ENCODE measurements at regions not wholly inside any gene's neighbourhood (a gene's known extent, or its start where the extent isn't known, plus 50 kb on each side); places are given as distances from the start of the nearest gene placed in this dataset.

- TF ChIP-seq ZNF343 (CRISPR knock-in tag; IDR thresholded peaks at IDR 0.05): no peak
- TF ChIP-seq ZNF12 (CRISPR knock-in tag; IDR thresholded peaks at IDR 0.05): no peak
- no peak for TF ChIP-seq SRF (IDR thresholded peaks at IDR 0.05; ENCODE audit: low read depth, low read length)
- TF ChIP-seq SMC3 (IDR thresholded peaks at IDR 0.05; ENCODE audit: low read length): no peak
- TF ChIP-seq EP300 (IDR thresholded peaks at IDR 0.05; ENCODE audit: low read depth in 2 of 2, low read length in 2 of 2): no peak
- TF ChIP-seq EP300 (CRISPR knock-in tag; IDR thresholded peaks at IDR 0.05; ENCODE audit: borderline replicate concordance): no peak
- TF ChIP-seq ZNF839 (CRISPR knock-in tag; IDR thresholded peaks at IDR 0.05; ENCODE audit: borderline replicate concordance): no peak
- no peak for TF ChIP-seq CTCF (CRISPR knock-in tag; IDR thresholded peaks at IDR 0.05)
- no peak for TF ChIP-seq ZNF749 (CRISPR knock-in tag; IDR thresholded peaks at IDR 0.05; ENCODE audit: borderline replicate concordance)
- no peak for TF ChIP-seq ZNF263 (CRISPR knock-in tag; IDR thresholded peaks at IDR 0.05)
Measured at GRCh38 chr2:6010163-6010562, 318.0 kb downstream of the SOX11 start.

Data from HepG2 (cell line).